Fibroblast of mammary gland (primary cell): ENCODE measurements at regions not wholly inside any gene's neighbourhood (a gene's known extent, or its start where the extent isn't known, plus 50 kb on each side); places are given as distances from the start of the nearest gene placed in this dataset.

Experiments used
- DNase-seq: peaks from one replicate; pipeline ENCODE4 v3.0.0-alpha.2; 2010; ENCODE audit warnings: low read depth
- H3K4me3 ChIP-seq: 2 replicates; pipeline ENCODE4 v1.5.1; 2011; ENCODE audit warnings: low read depth, mild to moderate bottlenecking, low read length, moderate library complexity; ENCODE audit not compliant: control insufficient read depth
- CTCF ChIP-seq: conservative IDR thresholded peaks from 2 replicates; pipeline ENCODE4 v1.5.1; 2011; ENCODE audit warnings: low read depth, low read length, inconsistent platforms; ENCODE audit not compliant: control insufficient read depth, insufficient read depth

GRCh38 chr12:63416788-63417187 is 251.5 kb downstream of the DPY19L2 start:
- DNase-seq: no peak
- H3K4me3 ChIP-seq: no peak overlapping the region
- no peak for TF ChIP-seq CTCF

- H3K4me3 ChIP-seq: no peak overlapping the region
- TF ChIP-seq CTCF: no peak
Measured at GRCh38 chr12:63415357-63415756, 252.9 kb downstream of the DPY19L2 start.

GRCh38 chr12:63410197-63410596 is 258.1 kb downstream of the DPY19L2 start:
- DNase-seq: no peak
- no peak for TF ChIP-seq CTCF
- H3K4me3 ChIP-seq: no peak overlapping the region

More at GRCh38 chr12:63415357-63415756, 252.9 kb downstream of the DPY19L2 start:
- DNase-seq: no peak

- DNase-seq: no peak
- H3K4me3 ChIP-seq: no peak overlapping the region
- no peak for TF ChIP-seq CTCF
Measured at GRCh38 chr12:63406781-63407180, 255.8 kb upstream of the AVPR1A start.

- no peak for DNase-seq
- H3K4me3 ChIP-seq: no peak overlapping the region
- TF ChIP-seq CTCF: no peak
Measured at GRCh38 chr12:63404611-63405010, 253.6 kb upstream of the AVPR1A start.

- no peak for DNase-seq
- TF ChIP-seq CTCF: no peak
- H3K4me3 ChIP-seq: no peak overlapping the region
Measured at GRCh38 chr12:63403256-63403655, 252.3 kb upstream of the AVPR1A start.

GRCh38 chr12:63400718-63401117 is 249.7 kb upstream of the AVPR1A start:
- no peak for TF ChIP-seq CTCF
- H3K4me3 ChIP-seq: no peak overlapping the region
- no peak for DNase-seq
